Thymus (tissue), 11 donors: ENCODE measurements at regions not wholly inside any gene's neighbourhood (a gene's known extent, or its start where the extent isn't known, plus 50 kb on each side); places are given as distances from the start of the nearest gene placed in this dataset.

Experiments
- DNase-seq, 9 donors: peaks; one replicate each; pipeline ENCODE4 v3.0.0-alpha.2; 2013; ENCODE audit warnings: low spot score in 9 of 9, low read depth in 6 of 9, missing footprints in 1 of 9
- H3K27ac ChIP-seq, 2 donors: one replicate each; pipeline ENCODE4 v1.5.1; 2013; ENCODE audit warnings: control low read depth in 1 of 2, low read depth in 1 of 2, low read length in 1 of 2, mild to moderate bottlenecking in 1 of 2, moderate library complexity in 1 of 2
- H3K27me3 ChIP-seq, 2 donors: one replicate each; pipeline ENCODE4 v1.5.1; 2013; ENCODE audit warnings: low read length in 1 of 2; ENCODE audit not compliant: control insufficient read depth in 2 of 2, insufficient read depth in 1 of 2
- H3K36me3 ChIP-seq, 2 donors: one replicate each; pipeline ENCODE4 v1.5.1; 2013; ENCODE audit warnings: low read length in 1 of 2, mild to moderate bottlenecking in 1 of 2, moderate library complexity in 1 of 2; ENCODE audit not compliant: control insufficient read depth in 2 of 2, insufficient read depth in 2 of 2
- H3K4me1 ChIP-seq, 2 donors: one replicate each; pipeline ENCODE4 v1.5.1; 2013; ENCODE audit warnings: low read length in 2 of 2; ENCODE audit not compliant: control insufficient read depth in 2 of 2, insufficient read depth in 2 of 2
- H3K4me3 ChIP-seq, 2 donors: one replicate each; pipeline ENCODE4 v1.5.1; 2013; ENCODE audit warnings: low read length in 2 of 2, control low read depth in 1 of 2, mild to moderate bottlenecking in 1 of 2
- H3K9me3 ChIP-seq, 2 donors: one replicate each; pipeline ENCODE4 v1.5.1; 2013; ENCODE audit warnings: low read length in 1 of 2, mild to moderate bottlenecking in 1 of 2; ENCODE audit not compliant: control insufficient read depth in 2 of 2, insufficient read depth in 1 of 2
- WGBS: extraction: QIAGEN DNeasy Blood & Tissue Kit; methylation state at CpG from one replicate; pipeline ENCODE4 v1.1.7; 2013; 5-methylcytosine and 5-hydroxymethylcytosine counted together
- donor health status: healthy.

DNA sequence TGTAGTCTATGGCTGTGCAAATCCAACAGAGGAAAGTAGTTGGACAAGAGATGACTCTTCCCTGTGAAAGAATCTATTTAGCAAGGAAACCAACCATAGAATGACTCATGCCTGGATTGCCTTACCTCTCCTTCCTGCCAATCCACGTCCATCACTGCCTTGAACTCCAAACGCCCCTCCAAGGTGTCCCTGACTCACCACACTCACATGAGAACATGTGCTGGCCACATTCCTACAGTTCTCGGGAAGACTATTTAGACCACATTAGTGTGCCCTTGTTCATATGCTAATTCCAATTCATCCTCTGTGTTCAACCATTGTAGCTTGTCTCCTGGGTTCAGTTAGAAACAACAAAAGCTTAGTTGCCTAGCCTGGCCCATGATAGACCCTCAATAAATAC is 157.3 kb downstream of the SLC30A10 start:
- H3K4me3 ChIP-seq, result no peak overlapping the region
- no peaks in the 10 kb centered on the region for H3K27me3 ChIP-seq
- H3K4me1 ChIP-seq, result no peaks in the 10 kb centered on the region
- 67% methylated on average over 3 of the region's 3 CpGs for WGBS
- H3K36me3 ChIP-seq, result no peaks in the 10 kb centered on the region
- no peaks in the 10 kb centered on the region for H3K9me3 ChIP-seq
- no peak for DNase-seq
- no peak overlapping the region for H3K27ac ChIP-seq

DNA sequence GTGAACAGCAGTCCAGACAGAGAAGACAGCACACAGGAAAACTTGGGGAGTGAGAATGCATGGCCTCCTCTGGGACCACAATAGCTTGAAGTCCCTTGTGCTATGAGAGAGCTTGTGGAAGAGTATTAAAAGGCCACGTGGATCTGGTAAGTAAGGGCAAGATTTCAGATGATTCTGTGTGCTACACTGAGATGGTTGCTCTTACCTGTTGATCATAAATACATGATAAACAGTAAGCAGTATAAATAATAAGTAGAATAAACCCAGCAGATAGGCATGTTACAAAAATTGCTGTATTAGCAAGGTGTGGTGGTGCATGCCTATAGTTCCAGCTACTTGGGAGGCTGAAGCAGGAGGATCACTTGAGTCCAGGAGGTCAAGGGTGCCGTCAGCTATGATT is 150.4 kb upstream of the ZC3H11B start:
- Histone ChIP-seq H3K9me3 (no peaks in the 10 kb centered on the region), H3K27ac (no peak overlapping the region), H3K4me3 (no peak overlapping the region), H3K27me3 (no peaks in the 10 kb centered on the region), H3K4me1 (no peaks in the 10 kb centered on the region), H3K36me3 (no peaks in the 10 kb centered on the region)
- WGBS, result 82% methylated on average over 2 of the region's 2 CpGs
- DNase-seq, result no peak

DNA sequence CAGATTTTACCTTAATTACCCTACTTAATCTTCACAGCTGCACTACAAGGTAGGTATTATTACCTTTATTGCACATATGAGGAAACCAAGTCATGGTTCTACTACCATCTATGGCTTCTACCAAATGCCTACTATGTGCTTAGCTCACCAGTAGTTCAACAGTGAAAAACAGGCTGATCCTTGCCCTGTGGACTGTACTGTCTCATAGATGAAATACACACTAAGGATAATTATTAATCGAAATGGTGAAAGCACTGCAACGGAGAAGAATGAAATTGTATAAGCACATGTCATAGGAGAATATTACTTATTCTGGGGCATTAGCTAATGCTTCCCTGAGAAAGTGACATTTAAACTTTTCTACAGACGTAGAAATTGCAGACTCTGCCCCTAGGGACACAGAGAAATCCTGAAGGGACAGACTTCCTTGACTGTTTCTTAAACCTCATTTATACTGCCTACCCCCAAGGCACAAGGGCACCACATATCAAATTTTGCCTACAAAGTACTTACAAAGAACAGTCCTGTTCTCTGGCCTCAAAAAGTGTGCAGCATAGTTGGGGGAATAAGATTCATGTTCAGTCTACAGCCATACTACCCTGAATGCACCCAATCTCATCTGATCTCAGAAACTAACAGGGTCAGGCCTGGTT is 148.4 kb upstream of the ZC3H11B start:
- no peaks in the 10 kb centered on the region for H3K9me3 ChIP-seq
- H3K4me1 ChIP-seq, result peaks cover 0 to 4% of the 10 kb centered on the region in 2 donors
- H3K4me3 ChIP-seq, result no peak overlapping the region
- DNase-seq, result no peak
- no peak overlapping the region for H3K27ac ChIP-seq
- 93% methylated on average over 3 of the region's 3 CpGs for WGBS
- no peaks in the 10 kb centered on the region for H3K27me3 ChIP-seq
- no peaks in the 10 kb centered on the region for H3K36me3 ChIP-seq

DNA sequence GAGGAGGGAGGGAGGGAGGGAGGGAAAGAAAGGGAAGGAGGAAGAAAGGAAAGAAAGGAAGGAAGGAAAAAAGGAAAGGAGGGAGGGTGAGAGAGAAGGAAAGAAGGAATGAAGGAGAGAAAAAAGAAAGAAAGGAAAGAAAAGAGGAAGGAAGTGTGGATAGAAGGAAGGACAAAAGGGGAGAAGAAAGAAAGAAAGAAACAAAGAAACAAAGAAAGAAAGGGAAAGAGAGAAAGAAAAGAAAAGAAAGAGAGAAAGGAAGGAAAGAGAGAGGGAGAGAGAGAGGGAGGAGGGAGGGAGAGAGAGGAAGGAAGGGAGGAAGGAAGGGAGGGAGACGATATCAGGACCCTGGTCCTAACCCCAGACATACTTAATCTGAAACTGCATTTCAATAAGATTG is 146.2 kb upstream of the ZC3H11B start:
- 42% methylated on average over 1 of the region's 1 CpG for WGBS
- no peak overlapping the region for H3K27ac ChIP-seq
- DNase-seq, result no peak

DNA sequence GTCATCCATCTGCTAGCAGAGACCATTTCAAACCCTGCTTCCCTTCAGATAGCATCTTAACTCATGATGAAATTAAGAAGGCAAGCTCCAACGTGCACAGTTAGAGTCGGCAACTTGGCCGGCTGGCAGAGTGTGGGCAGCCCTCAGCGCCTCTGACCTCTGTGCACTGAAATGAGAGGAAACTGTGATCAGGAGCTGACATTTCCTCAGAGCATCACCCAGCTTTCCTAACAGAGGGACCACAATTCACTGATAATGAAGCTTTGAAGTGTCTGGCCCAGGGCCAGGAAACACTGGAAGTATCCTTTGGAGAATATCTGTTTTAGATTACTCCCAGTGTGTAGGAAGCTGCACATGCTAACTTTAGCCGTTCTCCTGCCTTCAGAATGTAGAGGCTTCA is 145.0 kb upstream of the ZC3H11B start:
- Histone ChIP-seq H3K4me3 (no peak overlapping the region), H3K27ac (no peak overlapping the region), H3K27me3 (no peaks in the 10 kb centered on the region), H3K36me3 (no peaks in the 10 kb centered on the region), H3K9me3 (no peaks in the 10 kb centered on the region), H3K4me1 (peaks cover 0 to 4% of the 10 kb centered on the region in 2 donors)
- WGBS, result 46% methylated on average over 5 of the region's 5 CpGs
- DNase-seq, result no peak

More for the DNA sequence above, 146.2 kb upstream of the ZC3H11B start:
- Histone ChIP-seq H3K4me3 (no peak overlapping the region), H3K9me3 (no peaks in the 10 kb centered on the region), H3K27me3 (no peaks in the 10 kb centered on the region), H3K4me1 (peaks cover 0 to 4% of the 10 kb centered on the region in 2 donors), H3K36me3 (no peaks in the 10 kb centered on the region)

DNA sequence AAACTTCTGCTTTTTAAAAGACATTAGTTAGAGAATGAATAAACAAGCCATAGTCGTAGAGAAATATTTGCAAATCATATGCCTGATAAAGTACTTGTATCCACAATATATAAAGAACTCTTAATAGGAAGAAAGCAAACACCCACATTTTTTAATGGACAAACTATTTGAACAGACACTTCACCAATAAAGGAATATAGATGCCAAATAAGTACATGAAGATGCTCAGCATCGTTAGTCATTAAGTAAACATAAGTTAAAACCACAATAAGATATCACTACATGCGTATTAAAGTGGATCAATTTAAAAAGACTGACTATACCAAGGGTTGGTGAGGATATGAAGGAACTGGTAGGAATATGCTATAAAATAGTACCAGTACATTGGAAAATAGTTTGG is 142.3 kb upstream of the ZC3H11B start:
- Histone ChIP-seq H3K9me3 (no peaks in the 10 kb centered on the region), H3K36me3 (no peaks in the 10 kb centered on the region), H3K4me1 (peaks cover 0 to 4% of the 10 kb centered on the region in 2 donors), H3K4me3 (no peak overlapping the region), H3K27me3 (no peaks in the 10 kb centered on the region), H3K27ac (no peak overlapping the region)
- DNase-seq, result no peak
- 94% methylated on average over 3 of the region's 3 CpGs for WGBS

DNA sequence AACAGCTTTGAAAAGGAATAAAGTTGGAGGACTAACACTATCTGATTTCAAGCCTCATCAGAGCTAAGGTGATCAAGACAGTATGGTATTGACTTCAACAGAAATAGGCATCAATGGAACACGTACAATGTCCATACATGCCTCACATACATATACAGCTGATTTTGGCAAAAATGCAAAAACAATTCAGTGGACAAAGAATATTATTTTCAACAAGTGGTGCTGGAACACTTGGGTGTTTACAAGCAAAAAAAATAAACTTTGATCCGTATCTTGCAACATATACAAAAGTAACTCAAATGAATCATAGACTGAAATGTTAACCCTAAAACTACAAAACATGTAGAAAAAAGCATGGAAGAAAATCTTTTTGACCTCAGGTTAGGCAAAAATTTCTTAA is 141.9 kb upstream of the ZC3H11B start:
- no peaks in the 10 kb centered on the region for H3K36me3 ChIP-seq
- H3K4me3 ChIP-seq, result no peak overlapping the region
- WGBS, result 91% methylated on average over 2 of the region's 2 CpGs
- H3K27ac ChIP-seq, result no peak overlapping the region
- no peak for DNase-seq
- H3K4me1 ChIP-seq, result peaks cover 0 to 4% of the 10 kb centered on the region in 2 donors
- no peaks in the 10 kb centered on the region for H3K9me3 ChIP-seq
- H3K27me3 ChIP-seq, result no peaks in the 10 kb centered on the region

DNA sequence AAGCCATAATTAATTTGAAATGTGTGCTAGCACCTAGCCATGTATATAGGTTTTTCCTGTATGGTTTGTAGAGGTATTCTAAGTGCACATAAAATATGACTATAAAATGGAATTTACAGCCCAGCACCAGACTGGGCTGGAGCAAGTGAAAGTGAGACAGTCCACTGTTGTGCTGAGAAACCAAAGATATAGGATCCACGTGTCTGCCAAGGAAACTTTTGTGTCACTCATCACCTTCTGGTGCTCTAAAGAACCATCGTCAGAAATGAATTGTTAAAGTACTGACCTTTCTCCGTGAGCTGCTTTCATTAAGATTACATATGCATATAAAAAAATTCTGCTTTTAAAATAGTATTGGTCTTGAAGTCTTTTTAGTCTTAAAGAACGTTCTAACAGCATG is 141.0 kb upstream of the ZC3H11B start:
- H3K4me1 ChIP-seq, result peaks cover 0 to 4% of the 10 kb centered on the region in 2 donors
- WGBS, result 85% methylated on average over 4 of the region's 4 CpGs
- H3K36me3 ChIP-seq, result no peaks in the 10 kb centered on the region
- no peak for DNase-seq
- no peak overlapping the region for H3K4me3 ChIP-seq
- H3K9me3 ChIP-seq, result no peaks in the 10 kb centered on the region
- H3K27me3 ChIP-seq, result no peaks in the 10 kb centered on the region
- no peak overlapping the region for H3K27ac ChIP-seq

DNA sequence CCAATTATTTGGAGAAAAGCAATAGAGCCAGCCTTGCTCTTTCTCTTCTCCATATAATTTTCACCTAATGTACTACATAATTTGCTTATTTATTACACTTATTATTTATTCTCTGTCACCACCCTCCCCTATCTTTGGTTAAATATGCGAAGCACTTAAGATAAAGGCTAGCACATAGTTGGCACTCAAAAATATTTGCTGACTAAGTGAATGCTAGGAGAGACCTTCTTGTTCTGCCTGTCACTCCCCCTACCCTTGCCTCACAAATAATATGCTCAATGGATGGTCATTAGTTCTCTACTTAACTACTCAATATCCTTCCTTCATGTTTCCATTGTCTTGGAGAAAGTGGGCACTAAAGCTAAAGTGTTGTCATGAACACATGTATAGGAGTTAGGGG is 139.7 kb upstream of the ZC3H11B start:
- Histone ChIP-seq H3K27me3 (no peaks in the 10 kb centered on the region), H3K4me1 (peaks cover 0 to under 1% of the 10 kb centered on the region in 2 donors), H3K4me3 (no peak overlapping the region), H3K9me3 (no peaks in the 10 kb centered on the region), H3K27ac (no peak overlapping the region), H3K36me3 (no peaks in the 10 kb centered on the region)
- DNase-seq, result no peak
- WGBS, result 37% methylated on average over 1 of the region's 1 CpG
